AG04450 (cell line): ENCODE measurements at regions not wholly inside any gene's neighbourhood (a gene's known extent, or its start where the extent isn't known, plus 50 kb on each side); places are given as distances from the start of the nearest gene placed in this dataset.
"Not testable (repeated sequence)": the region's sequence is repeated elsewhere in the genome, so short reads cannot be mapped to it uniquely, and the experiment has no call there.

Experiments used
- CTCF ChIA-PET: fragments of 300-600, 350-600 bp; formaldehyde crosslinking; extraction: SDS; loops from one replicate; lab custom pipeline; 2022; ENCODE audit warnings: antibody characterized with exemption, inconsistent platforms; lab: Charles Lee
- POLR2A ChIA-PET: fragments of 350-600 bp; formaldehyde crosslinking; extraction: SDS; loops from one replicate; lab custom pipeline; 2021; ENCODE audit warnings: antibody characterized with exemption, inconsistent platforms; lab: Yijun Ruan, JAX
- DNase-seq: peaks from one replicate; pipeline ENCODE4 v3.0.0-alpha.2; 2011; ENCODE audit warnings: low read depth, low spot score
- H3K27ac ChIP-seq: one replicate; pipeline ENCODE4 v1.5.1; 2012; ENCODE audit warnings: low read depth, low read length, control low read depth
- H3K27me3 ChIP-seq: one replicate; pipeline ENCODE4 v1.6.0; 2012; ENCODE audit warnings: low read length; ENCODE audit not compliant: control insufficient read depth, insufficient read depth
- H3K4me3 ChIP-seq: 2 replicates; pipeline ENCODE4 v1.5.1; 2011; ENCODE audit warnings: mild to moderate bottlenecking, low read depth, low read length, control low read depth
- H3K9me3 ChIP-seq: 2 replicates; pipeline ENCODE4 v1.5.1; 2012; ENCODE audit warnings: low read length; ENCODE audit not compliant: control insufficient read depth, insufficient read depth
- TF ChIP-seq, protein P1 (sequence below): IDR thresholded peaks from 2 replicates; pipeline ENCODE4 v1.5.1; 2011; ENCODE audit warnings: low read depth, low read length, control low read depth, inconsistent platforms

DNA sequence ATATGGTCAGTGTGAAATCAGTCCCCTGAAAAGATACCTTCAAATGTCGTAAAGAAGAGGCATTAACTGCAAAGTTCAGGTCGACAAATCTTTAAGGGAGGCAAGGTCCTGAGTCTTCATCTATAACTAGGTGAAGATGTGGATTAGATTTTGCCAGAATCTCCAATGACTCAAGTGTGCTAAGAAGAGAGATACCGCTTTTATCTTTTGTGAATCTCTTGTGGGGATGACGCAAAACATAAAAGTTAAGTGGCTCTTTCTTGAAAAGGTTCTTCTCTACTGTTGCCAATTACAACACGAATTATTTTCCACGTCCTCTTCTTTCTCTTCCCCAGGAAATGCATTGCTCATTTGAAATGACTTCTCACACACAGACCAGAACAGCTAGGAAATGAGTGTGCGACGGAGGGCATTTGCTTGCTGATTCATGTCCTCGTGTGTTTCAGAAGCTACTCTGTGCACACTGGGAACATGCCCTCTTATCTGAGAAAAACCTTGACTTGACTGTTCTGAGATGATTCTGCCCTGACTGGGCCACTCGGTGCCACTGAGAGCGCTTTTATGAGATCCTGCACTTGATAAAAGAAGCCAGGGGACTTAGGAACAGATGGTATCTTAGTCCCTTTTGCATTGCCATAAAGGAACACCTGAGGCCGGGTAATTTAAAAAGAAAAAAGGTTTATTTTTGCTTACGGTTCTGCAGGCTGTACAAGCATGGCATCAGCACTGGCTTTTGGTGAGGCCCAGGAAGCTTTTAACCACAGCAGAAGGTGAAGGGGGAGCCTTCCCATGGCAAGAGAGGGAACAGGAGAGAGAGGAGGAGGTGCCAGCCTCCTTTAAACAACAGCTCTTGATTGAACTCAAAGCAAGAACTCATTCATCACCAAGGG is 169.5 kb upstream of the PFKP start:
- ChIA-PET CTCF (no interaction called here), POLR2A (no interaction called here)
- H3K4me3 ChIP-seq, result no peak overlapping the region
- no peaks in the 10 kb centered on the region for H3K9me3 ChIP-seq
- TF ChIP-seq, protein P1, sequence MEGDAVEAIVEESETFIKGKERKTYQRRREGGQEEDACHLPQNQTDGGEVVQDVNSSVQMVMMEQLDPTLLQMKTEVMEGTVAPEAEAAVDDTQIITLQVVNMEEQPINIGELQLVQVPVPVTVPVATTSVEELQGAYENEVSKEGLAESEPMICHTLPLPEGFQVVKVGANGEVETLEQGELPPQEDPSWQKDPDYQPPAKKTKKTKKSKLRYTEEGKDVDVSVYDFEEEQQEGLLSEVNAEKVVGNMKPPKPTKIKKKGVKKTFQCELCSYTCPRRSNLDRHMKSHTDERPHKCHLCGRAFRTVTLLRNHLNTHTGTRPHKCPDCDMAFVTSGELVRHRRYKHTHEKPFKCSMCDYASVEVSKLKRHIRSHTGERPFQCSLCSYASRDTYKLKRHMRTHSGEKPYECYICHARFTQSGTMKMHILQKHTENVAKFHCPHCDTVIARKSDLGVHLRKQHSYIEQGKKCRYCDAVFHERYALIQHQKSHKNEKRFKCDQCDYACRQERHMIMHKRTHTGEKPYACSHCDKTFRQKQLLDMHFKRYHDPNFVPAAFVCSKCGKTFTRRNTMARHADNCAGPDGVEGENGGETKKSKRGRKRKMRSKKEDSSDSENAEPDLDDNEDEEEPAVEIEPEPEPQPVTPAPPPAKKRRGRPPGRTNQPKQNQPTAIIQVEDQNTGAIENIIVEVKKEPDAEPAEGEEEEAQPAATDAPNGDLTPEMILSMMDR, result no peak
- peaks cover 3% of the 10 kb centered on the region for H3K27me3 ChIP-seq
- H3K27ac ChIP-seq, result no peak overlapping the region
- DNase-seq, result no peak

DNA sequence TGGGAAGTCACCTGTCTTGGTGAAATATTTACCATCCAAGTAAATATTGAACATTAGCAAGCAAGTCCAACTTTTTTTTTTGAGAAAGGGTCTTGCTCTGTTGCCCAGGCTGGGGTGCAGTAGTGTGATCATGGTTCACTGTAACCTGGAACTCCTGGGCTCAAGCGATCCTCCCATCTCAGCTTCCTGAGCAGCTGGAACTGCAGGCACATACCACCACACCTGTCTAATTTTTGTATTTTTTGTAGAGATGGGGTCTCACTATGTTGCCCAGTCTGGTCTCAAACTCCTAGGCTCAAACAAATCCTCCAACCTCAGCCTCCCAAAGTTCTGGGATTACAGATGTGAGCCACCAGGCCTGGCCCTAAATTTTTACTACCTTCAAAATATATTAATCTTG is 171.0 kb upstream of the PFKP start:
- H3K4me3 ChIP-seq, H3K27ac ChIP-seq, CTCF ChIA-PET, DNase-seq, H3K27me3 ChIP-seq, POLR2A ChIA-PET, H3K9me3 ChIP-seq: not testable (repeated sequence)

DNA sequence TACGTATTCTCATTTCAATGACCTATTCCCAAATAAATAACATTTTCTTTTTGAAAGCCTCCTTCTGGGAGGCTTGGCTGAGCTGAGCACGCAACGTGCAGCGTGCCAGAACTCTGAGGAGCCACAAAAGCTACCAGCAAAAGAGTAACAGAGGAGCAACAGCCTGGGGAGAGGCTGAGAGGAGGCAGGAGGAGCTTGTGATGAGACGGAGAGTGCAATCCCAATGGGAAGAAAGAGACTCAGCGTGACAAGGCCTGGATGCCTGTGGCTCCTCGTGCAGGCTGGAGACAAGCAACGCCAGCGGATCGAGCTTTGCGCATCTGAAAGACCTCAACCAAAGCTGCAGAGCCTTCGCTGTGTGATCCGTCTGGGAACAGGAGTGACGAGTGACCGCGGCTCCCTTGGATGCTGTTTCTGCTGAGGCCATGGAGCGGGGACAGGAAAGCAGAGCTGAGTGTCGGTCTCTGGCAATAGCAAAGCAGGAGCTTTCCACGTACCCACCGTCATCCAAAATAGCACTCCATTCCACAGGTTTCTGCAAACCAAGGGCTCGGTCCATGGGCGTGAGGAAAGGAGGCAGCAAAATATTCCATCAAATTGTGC is 171.7 kb upstream of the PFKP start:
- ChIA-PET POLR2A (no interaction called here), CTCF (interaction anchor here (0.5 kb wide), 1 partner anchor 82 kb away, joined by 5 read pairs; no protein-coding TSS in a partner anchor)
- no peak for DNase-seq
- Histone ChIP-seq H3K27ac (no peak overlapping the region), H3K9me3 (no peaks in the 10 kb centered on the region), H3K4me3 (no peak overlapping the region), H3K27me3 (peaks cover 3% of the 10 kb centered on the region)
- TF ChIP-seq, protein P1, result no peak

DNA sequence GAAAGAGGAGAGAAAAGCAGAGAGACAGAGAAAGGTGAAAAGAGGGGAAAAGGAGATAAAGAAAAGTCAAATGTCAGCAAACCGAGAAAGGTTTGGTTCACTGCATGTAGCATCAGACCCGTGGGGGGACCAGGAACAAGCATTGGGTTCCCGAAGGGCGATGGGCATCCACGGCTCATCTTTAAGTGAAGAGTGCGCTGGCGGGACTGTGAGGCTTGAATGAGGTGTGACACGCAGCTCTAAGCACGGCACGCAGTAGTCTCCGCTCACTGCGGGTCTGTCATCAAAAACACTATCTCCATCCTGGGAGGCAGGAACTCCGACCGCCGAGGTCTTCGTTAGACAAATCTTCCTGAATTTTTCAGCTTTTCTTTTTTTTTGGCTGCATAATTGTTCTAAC is 173.4 kb upstream of the PFKP start:
- Histone ChIP-seq H3K9me3 (peaks cover 2% of the 10 kb centered on the region; the same call in 1 of the 2 replicates), H3K27me3 (no peaks in the 10 kb centered on the region), H3K4me3 (no peak overlapping the region), H3K27ac (no peak overlapping the region)
- ChIA-PET POLR2A (no interaction called here), CTCF (no interaction called here)
- no peak for DNase-seq
- TF ChIP-seq, protein P1, result no peak

DNA sequence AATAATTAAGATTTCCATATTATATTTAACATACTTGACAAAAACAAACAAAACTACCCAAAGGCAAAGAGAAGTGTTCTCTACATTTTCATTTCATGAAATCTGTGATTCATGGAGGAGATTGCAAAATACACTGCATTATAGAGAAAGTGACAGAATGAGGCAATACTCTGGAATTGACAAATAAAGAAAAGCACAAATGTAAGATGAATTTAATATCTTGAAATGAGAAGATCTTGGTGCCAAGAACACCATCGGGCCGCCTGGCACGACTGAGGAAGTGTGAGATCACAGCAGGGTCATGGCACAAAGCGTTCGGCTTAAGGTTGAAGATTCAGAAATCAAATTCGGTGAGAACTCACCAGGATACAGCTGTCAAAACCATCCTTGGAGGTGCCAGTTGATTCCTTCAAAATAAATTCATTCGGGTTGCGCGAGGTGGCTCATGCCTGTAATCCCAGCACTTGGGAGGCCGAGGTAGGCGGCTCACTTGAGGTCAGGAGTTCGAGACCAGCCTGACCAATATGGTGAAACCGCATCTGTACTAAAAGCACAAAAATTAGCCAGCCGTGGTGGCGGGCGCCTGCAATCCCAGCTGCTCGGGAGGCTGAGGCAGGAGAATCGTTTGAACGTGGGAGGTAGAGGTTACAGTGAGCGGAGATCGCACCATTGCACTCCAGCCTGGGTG is 174.0 kb upstream of the PFKP start:
- TF ChIP-seq, protein P1, result no peak
- CTCF ChIA-PET, result no interaction called here
- H3K9me3 ChIP-seq, result peaks cover 2% of the 10 kb centered on the region; the same call in 1 of the 2 replicates
- no peak overlapping the region for H3K27ac ChIP-seq
- no peak for DNase-seq
- H3K4me3 ChIP-seq, result no peak overlapping the region
- H3K27me3 ChIP-seq, result no peaks in the 10 kb centered on the region
- POLR2A ChIA-PET, result no interaction called here
